WTC11 (cell line): ENCODE measurements at regions not wholly inside any gene's neighbourhood (a gene's known extent, or its start where the extent isn't known, plus 50 kb on each side); places are given as distances from the start of the nearest gene placed in this dataset.
"Not testable (repeated sequence)": the region's sequence is repeated elsewhere in the genome, so short reads cannot be mapped to it uniquely, and the experiment has no call there.

Experiments used
- ATAC-seq: fragments of 200-7000 bp; cut with Tn5 transposase; 2 replicates; pipeline ENCODE4 v1.10.0; 2021; ENCODE audit warnings: mild to moderate bottlenecking, moderate library complexity
- CTCF ChIA-PET: fragments of 300-600 bp; sonication (Branson Sonifier 250); formaldehyde crosslinking; loops from one replicate; lab custom pipeline; 2021; ENCODE audit warnings: antibody characterized with exemption; lab: Charles Lee
- POLR2A ChIA-PET: fragments of 350-600 bp; sonication (Branson Sonifier 250); formaldehyde crosslinking; loops from one replicate; lab custom pipeline; 2021; ENCODE audit warnings: antibody characterized with exemption; lab: Charles Lee
- DNase-seq: peaks from one replicate; pipeline ENCODE4 v3.0.0; 2021; ENCODE audit warnings: low spot score
- H3K27ac Mint-ChIP-seq: 2 replicates; pipeline ENCODE4 v1.8.0; 2021; ENCODE audit warnings: mixed read lengths
- H3K27me3 Mint-ChIP-seq: 2 replicates; pipeline ENCODE4 v1.8.0; 2021; ENCODE audit warnings: low read depth, mild to moderate bottlenecking, moderate library complexity, mixed read lengths
- H3K36me3 Mint-ChIP-seq: 2 replicates; pipeline ENCODE4 v1.8.0; 2021; ENCODE audit warnings: mixed read lengths
- H3K4me1 Mint-ChIP-seq: 2 replicates; pipeline ENCODE4 v1.8.0; 2022; ENCODE audit warnings: mixed read lengths
- H3K4me3 Mint-ChIP-seq: 2 replicates; pipeline ENCODE4 v1.8.0; 2021; ENCODE audit warnings: mild to moderate bottlenecking, moderate library complexity, mixed read lengths
- H3K9me3 Mint-ChIP-seq: 2 replicates; pipeline ENCODE4 v1.8.0; 2021; ENCODE audit warnings: mixed read lengths
- AR ChIP-seq: fragments of 250-450 bp; sonication (Bioruptor Pico); IDR thresholded peaks from 2 replicates; pipeline ENCODE4 v1.9.0; 2021; ENCODE audit warnings: mild to moderate bottlenecking
- CREM ChIP-seq: sonication (generic); formaldehyde crosslinking; IDR thresholded peaks from 2 replicates; pipeline ENCODE4 v1.8.1; 2022; ENCODE audit warnings: mild to moderate bottlenecking, missing genetic modification reagents, moderate library complexity
- E2F5 ChIP-seq: sonication (generic); formaldehyde crosslinking; IDR thresholded peaks from 2 replicates; pipeline ENCODE4 v1.8.1; 2022; ENCODE audit warnings: mild to moderate bottlenecking, moderate library complexity, missing genetic modification reagents
- ERG ChIP-seq: fragments of 250-450 bp; sonication (Bioruptor Pico); IDR thresholded peaks from 2 replicates; pipeline ENCODE4 v1.8.0; 2021; ENCODE audit warnings: mild to moderate bottlenecking
- GRHL2 ChIP-seq: fragments of 250-450 bp; sonication (Bioruptor Pico); IDR thresholded peaks from 2 replicates; pipeline ENCODE4 v1.8.0; 2022; ENCODE audit warnings: mild to moderate bottlenecking, moderate library complexity; ENCODE audit not compliant: insufficient replicate concordance, severe bottlenecking
- KAT7 ChIP-seq: sonication (generic); formaldehyde crosslinking; IDR thresholded peaks from 2 replicates; pipeline ENCODE4 v1.8.1; 2023; ENCODE audit warnings: missing genetic modification reagents, mild to moderate bottlenecking, borderline replicate concordance
- MAX ChIP-seq: sonication (generic); formaldehyde crosslinking; IDR thresholded peaks from 2 replicates; pipeline ENCODE4 v1.8.0; 2022; ENCODE audit warnings: mild to moderate bottlenecking, missing genetic modification reagents
- NR2C2 ChIP-seq: sonication (generic); formaldehyde crosslinking; IDR thresholded peaks from 2 replicates; pipeline ENCODE4 v1.8.0; 2022; ENCODE audit warnings: mild to moderate bottlenecking, missing genetic modification reagents
- SMAD3 ChIP-seq: sonication (generic); formaldehyde crosslinking; IDR thresholded peaks from 2 replicates; pipeline ENCODE4 v1.8.0; 2022; ENCODE audit warnings: missing genetic modification reagents, mild to moderate bottlenecking, borderline replicate concordance
- TEAD4 ChIP-seq: sonication (generic); formaldehyde crosslinking; IDR thresholded peaks from 2 replicates; pipeline ENCODE4 v1.8.0; 2022; ENCODE audit warnings: mild to moderate bottlenecking, missing genetic modification reagents
- ZNF281 ChIP-seq: sonication (generic); formaldehyde crosslinking; IDR thresholded peaks from 2 replicates; pipeline ENCODE4 v1.8.0; 2023; ENCODE audit warnings: mild to moderate bottlenecking, missing genetic modification reagents
- ZNF416 ChIP-seq: fragments of 250-450 bp; sonication (Bioruptor Pico); IDR thresholded peaks from 2 replicates; pipeline ENCODE4 v1.9.0; 2021; ENCODE audit warnings: mild to moderate bottlenecking, inconsistent platforms
- ZNF425 ChIP-seq: fragments of 250-450 bp; sonication (Bioruptor Pico); conservative IDR thresholded peaks from 2 replicates; pipeline ENCODE4 v1.9.0; 2021; ENCODE audit warnings: mild to moderate bottlenecking
- ZNF512 ChIP-seq: sonication (generic); formaldehyde crosslinking; IDR thresholded peaks from 2 replicates; pipeline ENCODE4 v1.8.1; 2022; ENCODE audit warnings: missing genetic modification reagents, borderline replicate concordance
- ZNF532 ChIP-seq: fragments of 250-450 bp; sonication (Bioruptor Pico); IDR thresholded peaks from 2 replicates; pipeline ENCODE4 v1.9.0; 2021; ENCODE audit warnings: mild to moderate bottlenecking, borderline replicate concordance

GRCh38 chr16:61418802-61419201 is 617.4 kb downstream of the CDH8 start:
- POLR2A ChIA-PET, ATAC-seq, H3K4me3 Mint-ChIP-seq, H3K27ac Mint-ChIP-seq, CTCF ChIA-PET, H3K27me3 Mint-ChIP-seq, H3K4me1 Mint-ChIP-seq, H3K36me3 Mint-ChIP-seq, DNase-seq, H3K9me3 Mint-ChIP-seq: not testable (repeated sequence)
- TF ChIP-seq ZNF512 (CRISPR knock-in tag): 0 out of 2 replicates have a peak, but pooled peaks have one; percentile 13

GRCh38 chr16:61415126-61415525 is 621.1 kb downstream of the CDH8 start:
- no peak for TF ChIP-seq NR2C2 (CRISPR knock-in tag)
- TF ChIP-seq MAX: no peak
- TF ChIP-seq KAT7: no peak
- TF ChIP-seq ERG (CRISPR knock-in tag): no peak
- no peak for TF ChIP-seq ZNF425 (CRISPR knock-in tag)
- no peak for TF ChIP-seq AR (CRISPR knock-in tag)
- TF ChIP-seq ZNF416 (CRISPR knock-in tag): no peak
- TF ChIP-seq CREM (CRISPR knock-in tag): no peak
- no peak for TF ChIP-seq SMAD3 (CRISPR knock-in tag)
- no peak for TF ChIP-seq GRHL2
- ATAC-seq (no peak), DNase-seq (no peak)
- no peaks in the 10 kb centered on the region for H3K9me3 Mint-ChIP-seq
- no peaks in the 10 kb centered on the region for H3K36me3 Mint-ChIP-seq
- no peak overlapping the region for H3K27ac Mint-ChIP-seq
- POLR2A ChIA-PET: interaction anchor here (0.6 kb wide), 1 partner anchor 45 kb away, joined by 3 read pairs; no protein-coding TSS in a partner anchor
- H3K4me3 Mint-ChIP-seq: no peak overlapping the region
- H3K27me3 Mint-ChIP-seq: no peaks in the 10 kb centered on the region
- CTCF ChIA-PET: no interaction called here
- peaks cover 5% of the 10 kb centered on the region for H3K4me1 Mint-ChIP-seq

GRCh38 chr16:61413021-61413420 is 623.2 kb downstream of the CDH8 start:
- no peak for DNase-seq
- POLR2A ChIA-PET: no interaction called here
- H3K27ac Mint-ChIP-seq: no peak overlapping the region
- CTCF ChIA-PET: no interaction called here
- H3K9me3 Mint-ChIP-seq: no peaks in the 10 kb centered on the region
- H3K4me3 Mint-ChIP-seq: no peak overlapping the region
- H3K4me1 Mint-ChIP-seq: no peaks in the 10 kb centered on the region
- H3K27me3 Mint-ChIP-seq: no peaks in the 10 kb centered on the region
- ATAC-seq: no peak
- H3K36me3 Mint-ChIP-seq: no peaks in the 10 kb centered on the region
- no peak for TF ChIP-seq TEAD4 (CRISPR knock-in tag)
- TF ChIP-seq E2F5 (CRISPR knock-in tag): no peak
- TF ChIP-seq ZNF532 (CRISPR knock-in tag): no peak
- TF ChIP-seq ZNF281 (CRISPR knock-in tag): no peak
